Esophagus squamous epithelium (tissue), 4 donors: ENCODE measurements at regions not wholly inside any gene's neighbourhood (a gene's known extent, or its start where the extent isn't known, plus 50 kb on each side); places are given as distances from the start of the nearest gene placed in this dataset.

Experiments used
- CTCF ChIP-seq, 6 experiments: fragments of 450-650 bp in 4 of 6; fragments of 200-600 bp in 2 of 6; sonication (generic) in 2 of 6; IDR thresholded peaks; one replicate each; pipeline ENCODE4 v1.5.1; 2016 to 2019; ENCODE audit warnings: antibody characterized with exemption in 6 of 6, mild to moderate bottlenecking in 4 of 6, moderate library complexity in 4 of 6
- POLR2A ChIP-seq, 4 donors: fragments of 450-650 bp; IDR thresholded peaks; one replicate each; pipeline ENCODE4 v1.6.1; 2017; ENCODE audit warnings: antibody characterized with exemption in 4 of 4, mild to moderate bottlenecking in 4 of 4, moderate library complexity in 3 of 4

GRCh38 chr4:35511851-35512250 is 732.5 kb downstream of the ARAP2 start:
- TF ChIP-seq CTCF (IDR thresholded peaks at IDR 0.05) (no peak), POLR2A (IDR thresholded peaks at IDR 0.05) (no peak)
